CD4-positive, alpha-beta T cell treated with Interferon gamma for 1 hour (primary cell): ENCODE measurements at regions not wholly inside any gene's neighbourhood (a gene's known extent, or its start where the extent isn't known, plus 50 kb on each side); places are given as distances from the start of the nearest gene placed in this dataset.

Experiments used
- DNase-seq: peaks from one replicate; pipeline ENCODE4 v3.0.0-alpha.2; 2020

DNA sequence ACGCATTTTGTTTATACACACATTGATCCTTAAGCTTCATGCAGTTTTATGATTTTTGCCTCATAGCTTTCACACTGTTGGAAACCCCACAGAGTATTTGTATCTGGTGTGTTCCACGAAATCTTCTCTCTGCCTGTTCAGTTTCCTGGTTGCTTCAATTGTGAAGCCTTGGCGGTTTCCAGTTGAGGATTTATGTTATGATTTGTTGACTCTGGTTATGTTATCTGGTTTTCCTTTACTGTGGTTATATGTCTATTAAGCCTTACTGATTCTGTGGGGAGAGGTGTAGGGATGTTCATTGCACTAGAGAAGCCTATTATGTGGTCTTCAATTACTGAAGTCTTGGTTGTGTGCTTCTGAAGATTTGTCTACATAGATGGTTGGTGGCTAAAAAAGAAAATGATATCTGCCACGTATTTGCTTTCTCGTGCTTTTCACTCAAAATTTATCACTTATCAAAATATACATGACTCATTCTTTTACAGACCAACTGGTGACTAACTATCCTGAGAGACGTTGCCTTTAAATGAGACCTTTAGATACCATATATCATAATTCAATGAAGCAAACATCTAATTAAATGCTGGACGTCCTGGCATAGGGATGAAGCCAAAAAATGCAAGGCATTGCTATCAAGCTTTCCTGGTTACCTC, 488.0 kb upstream of the B3GALT2 start:
- no peak for DNase-seq

DNA sequence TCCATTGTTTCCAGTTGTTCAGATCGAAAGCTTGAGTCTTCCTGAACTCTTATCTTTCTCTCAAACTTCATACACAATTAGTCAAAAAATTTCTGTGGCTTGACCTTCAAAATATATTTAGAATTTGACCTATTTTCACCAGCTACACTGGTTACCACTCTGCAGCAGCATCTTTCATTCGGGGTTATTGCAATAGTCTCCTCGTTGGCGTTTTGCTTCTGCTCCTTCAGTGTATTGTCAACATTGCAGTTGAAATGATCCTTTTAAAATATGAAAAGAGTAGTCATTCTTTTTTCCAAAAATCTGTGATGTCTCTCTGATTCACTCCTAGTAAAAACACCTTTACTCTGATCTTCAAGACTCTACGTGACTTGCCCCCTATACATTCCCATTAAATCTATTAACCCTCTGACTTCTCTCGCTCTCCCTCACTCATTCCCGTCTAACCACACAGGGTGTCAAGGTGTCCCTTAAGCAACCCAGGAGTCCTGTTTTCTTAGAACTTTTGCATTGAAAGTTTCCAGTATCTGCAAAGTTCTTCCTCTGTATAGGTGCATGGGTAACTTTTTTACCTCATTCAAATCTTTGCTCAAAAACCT, 480.2 kb upstream of the B3GALT2 start:
- no peak for DNase-seq

DNA sequence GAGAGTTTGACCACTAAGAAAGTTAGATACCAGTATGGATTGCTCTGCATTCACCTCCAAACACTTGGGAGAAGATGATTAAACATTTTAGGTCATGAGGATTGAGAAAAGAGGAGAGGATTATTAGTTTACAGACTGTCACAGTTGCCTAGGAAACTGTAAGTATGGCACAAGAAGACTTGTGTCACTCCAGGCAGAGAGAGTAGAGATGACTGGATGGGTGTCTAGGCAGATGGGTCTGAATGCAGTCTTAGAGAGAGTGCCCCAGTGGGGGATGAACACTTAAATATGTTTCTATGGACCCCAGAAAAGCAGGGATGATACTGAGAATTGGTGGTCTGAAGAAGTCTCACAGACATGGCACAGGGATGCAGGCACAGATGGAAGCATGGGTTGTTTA, 477.6 kb upstream of the B3GALT2 start:
- no peak for DNase-seq

DNA sequence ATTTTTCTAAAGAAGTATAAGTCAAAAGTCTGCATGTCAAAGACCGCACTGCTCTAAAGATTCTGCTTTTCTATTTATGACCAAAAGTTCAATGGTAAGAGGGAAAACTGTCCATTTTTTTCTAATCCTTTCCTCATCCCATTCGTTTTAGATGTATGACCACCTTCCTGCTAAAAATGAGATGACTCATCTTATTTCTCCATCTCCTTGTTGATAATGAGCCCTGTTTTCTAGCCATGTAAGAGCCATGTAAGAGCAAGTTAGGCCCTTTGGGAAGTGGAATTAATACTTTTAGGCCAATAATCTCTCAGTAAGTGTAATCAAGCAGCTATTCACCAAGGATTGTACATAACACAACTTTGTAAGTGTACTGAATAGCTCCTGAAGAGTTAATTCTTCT, 475.6 kb upstream of the B3GALT2 start:
- no peak for DNase-seq

DNA sequence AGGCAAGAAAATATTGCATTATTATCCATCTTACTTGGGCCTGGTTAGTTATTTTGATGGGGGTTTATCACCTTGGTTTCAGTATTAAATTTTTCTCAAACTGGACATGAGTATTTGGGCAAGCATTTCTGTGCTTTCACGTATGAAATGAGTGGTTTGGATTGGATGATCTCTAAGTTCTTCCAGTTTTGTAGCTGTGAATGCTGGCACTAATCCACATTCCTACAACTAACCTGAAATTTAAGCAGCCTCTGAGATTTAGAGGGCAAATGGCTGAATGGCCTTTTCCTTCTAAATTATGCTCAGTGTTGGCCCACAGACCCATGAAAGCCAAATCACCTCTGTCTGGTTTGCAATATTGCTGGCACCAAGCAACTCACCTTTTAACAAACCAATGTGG, 475.0 kb upstream of the B3GALT2 start:
- no peak for DNase-seq

DNA sequence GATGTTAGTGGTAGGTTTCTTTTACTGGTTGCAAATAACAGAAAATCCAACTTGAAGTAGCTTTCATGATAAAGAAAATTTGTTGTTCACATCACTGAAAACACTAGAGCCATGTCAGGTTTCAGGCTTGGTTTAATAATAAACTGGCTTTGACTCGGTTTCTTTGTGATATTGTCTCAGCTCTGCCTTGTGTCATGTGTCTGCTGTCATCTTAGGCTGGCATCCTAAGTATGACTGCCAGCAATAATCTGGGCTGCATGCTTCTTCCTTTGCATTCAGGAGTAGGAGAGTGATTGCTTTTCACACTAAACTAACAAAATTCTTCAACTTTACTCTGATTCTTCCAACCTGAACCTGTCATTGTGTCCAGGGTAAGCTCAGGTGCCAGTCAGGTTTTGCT, 474.0 kb upstream of the B3GALT2 start:
- DNase-seq = no peak

DNA sequence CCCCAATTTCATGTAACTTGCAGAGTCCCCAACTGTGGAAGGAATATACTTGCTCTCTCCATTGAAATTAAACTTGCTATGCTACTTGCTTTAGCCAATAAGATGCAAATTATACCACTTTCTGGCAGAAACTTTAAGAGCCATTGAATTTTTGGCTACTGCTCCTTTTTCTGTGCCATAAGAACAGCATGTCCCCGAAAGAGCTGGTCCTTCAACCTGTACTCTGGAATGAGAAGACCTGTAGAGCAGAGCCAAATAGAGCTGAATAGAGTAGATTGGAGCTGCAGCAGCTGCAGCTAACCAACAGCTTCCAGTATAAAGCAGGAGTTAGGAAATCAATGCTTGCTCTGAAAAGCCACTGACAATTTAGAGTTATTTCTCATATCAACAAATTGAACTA, 472.3 kb upstream of the B3GALT2 start:
- no peak for DNase-seq

DNA sequence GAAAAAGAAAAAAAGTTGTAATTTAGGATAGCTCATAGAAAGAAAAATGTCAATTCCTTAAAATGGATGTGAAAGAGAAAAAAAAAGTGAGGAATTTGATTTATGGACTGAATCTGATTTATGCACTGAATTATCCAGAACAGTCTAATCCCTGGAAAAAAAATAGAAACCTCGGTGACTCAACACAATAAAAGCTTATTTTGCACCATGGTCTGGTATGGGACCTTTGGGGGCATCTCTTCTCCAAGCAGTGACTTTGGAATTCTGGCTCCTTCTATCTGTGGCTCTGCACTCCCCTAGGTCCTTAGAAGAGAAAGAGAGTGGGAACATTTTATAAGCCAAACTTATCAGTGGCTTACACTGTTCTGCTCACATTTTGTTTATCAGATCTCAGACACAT, 471.7 kb upstream of the B3GALT2 start:
- DNase-seq = no peak

DNA sequence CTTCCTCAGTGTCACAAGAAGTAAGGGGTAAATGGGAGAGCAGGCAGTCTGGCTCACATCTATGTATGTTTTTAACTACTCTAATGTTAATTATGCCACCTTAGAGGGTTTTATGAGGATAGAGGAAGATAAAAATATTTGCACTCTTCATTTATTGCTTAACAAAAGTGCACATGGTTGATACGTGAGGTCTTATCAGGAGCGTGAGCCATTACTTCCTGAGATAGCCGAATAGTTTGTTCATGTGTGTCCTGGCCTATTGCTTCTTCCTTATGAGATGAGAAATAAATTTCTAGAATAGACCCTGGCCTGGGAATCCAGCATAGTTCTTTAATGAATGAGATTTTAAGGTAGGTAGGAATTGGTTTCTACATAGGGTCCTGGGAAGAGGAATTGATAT, 471.1 kb upstream of the B3GALT2 start:
- no peak for DNase-seq

DNA sequence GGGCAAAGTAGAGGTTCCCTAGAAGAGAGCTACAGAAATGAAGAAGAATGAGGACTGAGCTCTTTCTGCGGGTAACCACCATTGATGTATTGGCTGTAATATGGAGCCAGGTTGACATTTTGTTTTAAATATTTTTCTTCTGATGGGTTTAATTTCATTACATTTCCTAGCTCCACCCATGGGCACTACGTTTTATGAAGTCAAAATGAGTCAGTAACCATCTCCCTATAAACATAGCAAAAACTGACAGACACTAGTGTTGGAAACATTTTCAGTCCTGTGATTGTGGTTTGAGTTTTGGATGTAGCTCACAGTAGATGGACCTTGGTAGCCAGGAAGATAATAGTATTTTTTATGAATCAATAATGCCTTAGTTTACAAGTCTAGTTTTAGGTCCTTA, 470.4 kb upstream of the B3GALT2 start:
- no peak for DNase-seq

DNA sequence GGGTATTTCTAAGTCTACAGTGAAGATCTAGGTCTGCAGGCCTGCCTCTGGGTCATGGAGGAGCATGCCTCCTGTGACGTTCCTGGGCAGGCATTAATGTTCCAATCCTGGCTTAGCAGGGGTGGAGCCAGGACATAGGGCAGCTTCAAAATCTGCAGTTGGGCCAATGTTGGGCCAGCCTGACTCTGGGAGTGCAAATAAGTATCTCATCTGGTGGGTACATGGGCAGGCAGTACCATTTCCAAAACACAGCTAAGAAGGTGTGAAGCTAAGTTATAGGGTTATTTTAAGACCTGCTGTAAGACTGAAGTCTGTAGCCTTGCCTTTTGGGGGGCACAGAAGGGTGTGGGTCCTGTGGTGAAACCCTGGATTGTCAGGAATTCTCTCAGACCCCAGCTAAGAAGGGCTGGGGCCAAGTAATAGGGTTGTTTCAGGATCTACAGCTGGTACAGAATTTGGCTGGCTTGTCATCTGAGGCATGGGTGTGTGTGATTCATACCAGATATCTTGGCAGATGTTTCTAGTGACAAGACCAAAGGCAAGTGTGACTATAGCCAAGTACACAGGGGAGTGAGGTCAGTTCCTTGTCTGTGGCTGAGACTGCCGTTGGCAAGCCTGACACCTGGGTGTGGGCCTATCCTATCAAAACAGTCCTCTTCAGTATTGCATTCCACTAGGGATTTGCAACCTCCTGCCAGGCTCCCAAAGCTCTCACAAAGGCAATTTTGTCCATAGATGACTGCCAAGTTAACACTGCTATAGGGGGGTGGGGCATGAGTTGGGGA, 468.7 kb upstream of the B3GALT2 start:
- DNase-seq = no peak

DNA sequence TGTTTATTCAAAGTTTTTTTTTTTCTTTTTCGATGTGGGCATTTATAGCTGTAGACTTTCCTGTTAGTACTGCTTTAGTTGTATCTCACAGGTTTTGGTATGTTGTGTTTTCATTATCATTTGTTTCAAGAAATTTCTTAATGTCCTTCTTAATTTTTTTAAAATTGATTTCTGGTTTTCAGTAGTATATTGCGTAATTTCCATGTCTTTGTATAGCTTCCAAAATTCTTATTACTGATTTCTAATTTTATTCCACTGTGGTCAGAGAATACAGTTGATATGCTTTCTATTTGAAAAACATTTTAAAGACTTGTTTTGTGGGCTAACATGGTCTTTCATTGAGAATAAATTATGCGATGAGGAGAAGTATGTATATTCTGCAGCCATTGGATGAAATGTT, 463.2 kb upstream of the B3GALT2 start:
- no peak for DNase-seq

DNA sequence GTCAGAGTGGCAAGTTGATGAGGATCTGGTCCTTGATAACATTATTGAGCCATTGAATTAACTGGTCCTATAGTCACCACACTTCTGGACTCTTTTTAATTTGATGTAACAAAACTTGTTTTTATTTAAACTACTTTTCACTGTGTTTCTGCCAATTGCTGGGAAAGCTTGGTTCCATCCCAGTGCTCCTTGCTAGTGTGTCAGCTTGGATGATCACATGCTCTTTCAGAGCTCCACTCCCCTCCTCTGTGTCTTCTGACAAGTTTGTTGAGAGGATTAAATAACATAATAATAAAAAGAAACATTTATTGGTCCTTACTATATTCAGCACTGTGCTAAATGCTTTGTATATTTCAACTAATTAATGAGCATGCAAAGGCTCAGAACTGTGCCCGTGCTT, 448.5 kb upstream of the B3GALT2 start:
- no peak for DNase-seq

DNA sequence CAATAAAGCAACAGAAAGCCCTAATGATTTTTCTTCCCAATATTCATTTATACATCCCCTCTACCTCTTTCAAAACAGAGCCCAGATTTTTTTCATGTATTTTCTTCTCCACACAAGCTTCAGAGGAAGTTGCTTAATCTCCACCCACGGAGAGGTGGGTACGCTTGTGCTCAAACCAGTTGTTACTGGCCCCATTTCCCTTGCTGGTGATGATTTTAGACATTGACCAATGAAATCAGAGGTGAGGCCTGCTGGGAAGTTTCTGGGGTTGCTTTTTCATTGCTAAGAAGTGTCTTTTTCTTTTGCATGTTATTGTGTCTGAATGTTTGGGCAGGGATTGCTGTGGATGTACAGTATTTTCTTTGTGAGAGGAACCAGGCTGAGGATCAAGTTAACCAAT, 448.1 kb upstream of the B3GALT2 start:
- no peak for DNase-seq

DNA sequence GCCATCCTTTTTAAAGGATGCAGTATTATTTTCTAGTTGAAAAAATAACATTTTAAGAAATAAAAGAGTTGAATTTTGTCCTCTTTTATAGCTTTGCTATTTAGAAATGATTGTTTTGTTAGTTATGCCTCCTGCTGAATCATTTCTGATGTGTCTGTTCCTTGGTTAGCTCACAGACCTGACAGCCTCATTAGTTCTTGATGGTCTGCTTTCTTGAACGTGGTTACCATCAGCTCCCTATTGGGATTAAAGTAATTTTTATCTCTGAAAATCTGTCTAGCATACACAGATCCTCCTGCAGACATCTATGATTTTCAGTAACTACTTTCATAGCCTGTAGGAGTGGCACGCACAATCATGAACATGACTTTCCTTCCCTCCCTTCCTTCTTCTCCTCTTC, 447.6 kb upstream of the B3GALT2 start:
- DNase-seq = no peak

DNA sequence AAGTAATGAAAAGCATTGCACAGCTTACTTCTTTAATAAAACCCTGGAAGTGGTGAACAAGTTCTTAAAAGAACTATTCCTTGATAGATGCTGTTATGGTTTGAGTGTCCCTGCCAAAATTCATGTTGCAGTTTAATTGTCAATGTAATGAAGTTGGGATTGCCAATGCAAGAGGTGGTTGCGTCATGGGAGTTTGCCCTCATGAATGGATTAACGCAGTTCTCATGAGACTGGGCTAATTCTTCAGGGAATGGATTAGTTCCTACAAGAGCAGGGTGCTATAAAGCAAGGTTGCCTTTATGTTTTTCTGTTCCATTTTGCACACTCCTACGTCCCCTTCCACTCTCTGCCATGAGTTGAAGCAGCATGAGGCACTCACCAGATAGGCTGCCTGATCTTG, 446.7 kb upstream of the B3GALT2 start:
- no peak for DNase-seq

DNA sequence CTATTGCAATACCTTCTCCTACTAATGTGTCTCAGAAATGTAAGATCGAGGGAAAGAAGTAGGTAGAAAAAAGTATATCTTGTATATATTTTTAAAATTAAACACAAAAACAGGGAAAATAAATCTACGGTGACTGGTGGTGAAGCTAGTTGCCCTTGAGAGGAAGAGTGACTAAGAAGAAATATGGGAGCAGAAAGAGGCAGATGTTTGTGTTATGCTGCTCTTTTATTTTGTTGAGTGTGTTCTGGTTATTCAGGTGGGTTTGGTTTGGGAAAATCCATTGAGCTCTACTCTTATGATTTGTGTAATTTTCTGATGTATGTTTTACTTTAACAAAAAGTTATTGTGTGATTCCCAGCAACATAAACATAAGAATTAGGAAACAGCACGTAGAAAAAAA, 444.9 kb upstream of the B3GALT2 start:
- no peak for DNase-seq

DNA sequence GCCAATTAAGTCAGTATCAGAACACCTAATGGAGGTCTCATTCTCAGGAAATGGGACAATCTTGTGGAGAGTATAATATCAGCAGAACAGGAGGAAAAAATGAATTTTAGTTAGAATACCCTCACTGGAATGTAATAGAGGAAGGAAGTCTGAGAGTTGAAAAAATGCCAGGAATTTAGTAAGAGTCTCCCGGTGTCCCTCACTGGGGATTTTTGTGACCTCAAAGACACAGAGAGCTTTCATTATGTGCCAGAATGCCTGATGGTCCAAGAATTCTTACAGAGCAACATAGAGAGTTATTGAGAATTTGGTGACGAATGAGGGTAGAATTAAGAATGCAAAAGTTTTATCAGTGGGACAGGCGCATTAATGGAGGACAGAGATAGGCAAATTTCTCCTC, 443.5 kb upstream of the B3GALT2 start:
- DNase-seq = no peak

DNA sequence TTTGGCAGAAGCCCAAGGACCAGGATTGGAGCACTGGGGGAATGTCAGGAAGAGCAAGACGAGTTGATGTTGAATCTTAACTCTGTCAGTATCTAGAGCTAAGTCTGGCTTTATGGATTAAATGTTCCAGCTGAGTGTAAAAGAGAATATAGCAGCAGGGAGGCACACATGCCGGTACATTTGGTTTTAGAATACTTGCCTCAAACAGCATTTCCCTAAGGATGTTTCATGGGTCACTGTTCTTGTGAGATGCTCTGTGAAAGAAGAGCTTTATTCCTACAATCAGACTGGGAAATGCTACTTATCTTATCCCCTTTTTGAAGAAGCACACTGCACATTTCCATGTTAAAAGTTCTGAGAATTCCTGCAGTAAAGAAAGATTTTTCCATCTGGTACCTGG, 440.3 kb upstream of the B3GALT2 start:
- no peak for DNase-seq

DNA sequence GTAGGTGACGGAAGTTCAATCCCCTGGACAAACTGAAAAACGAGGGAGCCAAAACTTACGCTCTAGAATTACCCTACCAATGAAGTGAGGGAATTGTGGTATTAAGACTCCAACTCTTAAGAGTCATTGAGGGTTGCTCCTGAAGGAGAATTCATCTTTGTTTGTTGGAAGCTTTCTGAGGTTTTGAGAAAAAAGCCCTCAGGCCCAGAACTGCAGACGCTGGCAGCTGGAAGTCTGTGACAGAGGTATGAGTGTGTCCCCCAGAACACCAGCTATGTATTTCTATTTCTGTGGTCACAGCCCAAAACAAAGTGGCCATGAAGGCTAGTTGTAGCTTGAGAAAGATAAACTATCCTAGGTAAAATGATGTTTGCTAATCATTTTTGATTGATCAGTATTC, 438.8 kb upstream of the B3GALT2 start:
- DNase-seq = no peak

DNA sequence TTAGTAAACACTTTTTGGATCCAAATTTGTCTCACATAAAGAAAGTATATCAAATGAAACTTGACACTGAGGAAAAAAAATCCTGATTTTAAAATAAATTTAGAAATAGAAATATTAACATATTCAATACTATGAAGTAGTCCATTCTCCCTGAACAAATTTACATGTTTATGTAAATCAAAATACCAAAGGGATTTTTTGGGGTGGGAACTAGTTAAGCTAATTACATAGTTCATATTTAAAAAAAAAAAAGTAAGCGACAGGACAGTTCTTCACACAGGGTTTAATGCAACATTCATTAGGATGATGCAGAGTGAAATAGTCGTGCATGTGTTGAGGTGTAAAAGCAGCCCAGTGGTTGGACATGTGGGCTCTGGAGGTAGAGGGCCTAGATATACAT, 433.5 kb upstream of the B3GALT2 start:
- DNase-seq = no peak

DNA sequence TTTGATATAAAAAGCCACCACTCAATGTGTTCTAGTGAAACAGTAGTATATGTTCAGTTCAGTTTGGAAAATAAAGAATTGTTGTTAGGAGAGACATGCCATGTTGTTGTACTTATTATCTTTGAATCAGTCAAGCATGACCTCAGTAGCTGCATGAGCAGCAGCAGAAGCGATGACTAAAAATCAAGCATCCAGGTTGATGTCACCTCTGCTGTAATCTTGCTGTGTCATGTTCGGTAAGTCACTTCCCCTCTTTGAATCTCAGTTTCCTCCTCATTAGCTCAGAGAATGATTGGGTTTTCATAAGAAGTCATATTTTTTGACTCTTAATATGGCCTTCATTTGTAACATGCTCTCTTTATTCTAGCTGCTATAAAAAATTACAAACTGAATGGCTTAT, 428.4 kb upstream of the B3GALT2 start:
- no peak for DNase-seq

DNA sequence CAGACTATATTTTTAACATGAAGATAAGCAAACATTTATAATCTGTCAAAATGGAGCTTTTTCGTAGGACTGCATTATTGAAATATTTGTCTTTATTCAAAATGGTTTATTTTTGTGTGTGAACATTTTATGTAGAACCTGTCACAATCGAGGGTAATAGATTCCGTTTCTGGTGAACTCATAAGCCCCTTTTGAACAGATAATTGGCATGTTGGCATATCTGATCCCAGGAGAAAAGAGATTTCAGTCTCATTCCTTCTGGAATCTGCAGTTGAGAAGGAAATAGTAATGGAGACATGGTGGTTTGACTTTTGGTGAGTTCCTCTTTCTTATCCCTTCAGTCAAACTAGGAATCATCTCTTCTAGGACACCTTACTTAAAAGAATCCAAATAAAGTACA, 427.9 kb upstream of the B3GALT2 start:
- no peak for DNase-seq

DNA sequence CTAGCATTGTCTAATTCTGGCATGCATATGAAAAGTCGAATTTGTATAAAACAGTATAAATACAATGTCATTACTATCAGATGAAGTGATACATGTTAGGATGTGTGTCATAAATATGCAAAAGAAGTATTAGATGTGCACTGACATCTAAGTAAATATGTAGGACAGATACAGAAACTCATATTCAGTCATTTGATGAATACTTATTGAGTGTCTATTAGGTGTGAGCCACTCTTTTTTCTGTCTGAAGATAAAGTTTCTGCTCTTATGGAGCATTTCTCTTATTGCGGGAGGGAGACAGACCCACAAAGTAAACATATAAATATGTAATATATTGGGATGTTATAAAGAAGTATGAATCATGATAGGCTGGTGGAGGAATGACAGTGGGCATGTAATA, 426.6 kb upstream of the B3GALT2 start:
- DNase-seq = no peak

DNA sequence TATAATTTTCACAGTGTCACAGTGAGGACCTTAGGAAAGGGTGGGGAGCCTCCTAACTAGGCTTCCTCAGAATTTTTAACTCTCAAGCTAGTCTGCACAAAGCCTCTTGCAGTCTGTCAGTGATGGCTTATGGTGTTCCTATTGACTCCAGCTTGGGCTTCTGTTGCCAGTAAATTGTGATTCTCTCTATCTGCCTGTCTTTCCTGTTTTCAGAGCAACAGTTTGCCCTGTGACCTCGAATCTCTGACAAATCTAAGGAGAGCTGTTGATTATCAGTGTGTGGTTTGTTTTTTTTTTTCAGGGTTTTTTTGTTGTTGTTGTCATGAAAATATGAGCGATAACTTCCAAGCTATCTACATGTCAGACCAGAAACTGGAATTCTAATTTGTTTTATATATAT, 423.2 kb upstream of the B3GALT2 start:
- DNase-seq = no peak
